ENCODE measurements at regions not wholly inside any gene's neighbourhood (a gene's known extent, or its start where the extent isn't known, plus 50 kb on each side); places are given as distances from the start of the nearest gene placed in this dataset.
A peak's percentile ranks its signal among the peaks of the same experiment; 100 is the strongest.

DNA sequence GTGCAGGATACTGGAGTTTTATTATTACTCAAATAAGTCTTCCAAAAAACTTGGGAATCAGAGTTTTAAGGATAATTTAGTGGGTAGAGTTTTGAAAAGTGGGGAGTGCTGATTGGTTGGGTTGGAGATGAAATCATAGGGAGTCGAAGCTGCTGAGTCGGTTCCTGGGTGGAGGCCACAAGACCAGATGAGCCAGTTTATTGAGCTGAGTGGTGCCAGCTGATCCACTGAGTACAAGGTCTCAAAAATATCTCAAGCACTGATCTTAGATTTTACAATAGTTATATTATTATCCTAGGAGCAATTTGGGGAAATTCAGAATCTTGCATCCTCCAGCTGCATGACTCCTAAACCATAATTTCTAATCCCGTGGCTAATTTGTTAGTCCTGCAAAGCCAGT, 804.9 kb upstream of the SEMA6A start (continued):
- TF ChIP-seq ZNF462 (CRISPR knock-in tag; IDR thresholded peaks at IDR 0.05) (no peak), EZH2phosphoT487 (IDR thresholded peaks at IDR 0.05; ENCODE audit: unreplicated experiment) (no peak), POLR2AphosphoS5 (IDR thresholded peaks at IDR 0.05; ENCODE audit: low read depth) (no peak), ETS1 (IDR thresholded peaks at IDR 0.05) (no peak)

DNA sequence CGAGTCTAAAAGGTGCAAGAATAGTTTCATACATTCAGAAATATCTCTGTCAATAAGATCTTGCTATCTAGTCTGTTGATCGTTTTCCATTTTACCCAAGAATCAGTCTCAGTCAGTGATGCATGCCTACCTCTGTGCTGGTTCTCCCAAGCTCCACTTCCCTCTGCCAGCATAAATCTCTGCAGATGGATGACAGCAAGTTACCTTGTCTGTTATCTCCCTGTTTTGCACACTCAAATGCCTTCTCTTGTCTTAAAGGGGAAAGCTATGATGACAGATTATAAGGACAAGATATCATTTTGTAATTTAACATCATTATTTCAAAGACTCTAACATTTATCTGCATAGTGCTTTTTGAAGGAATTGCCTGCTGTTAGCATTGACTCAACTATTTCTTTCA, 802.1 kb upstream of the SEMA6A start:
- no peaks in the 10 kb centered on the region for H3K36me3 ChIP-seq (ENCODE audit: insufficient read depth)
- H2AFZ ChIP-seq: peak overlapping the region; percentile 12; the same call in 1 of the 2 replicates
- no peak for DNase-seq (ENCODE audit: low spot score)
- Mint-ChIP-seq H3K27me3 (ENCODE audit: insufficient read depth, low read depth, poor library complexity) (peaks cover 1% of the 10 kb centered on the region), H3K27ac (no peak overlapping the region), H3K9me3 (no peaks in the 10 kb centered on the region; the same call in 2 of the 3 replicates), H3K4me1 (0 out of 3 replicates have a peak, but pooled peaks cover 3% of the 10 kb centered on the region), H3K4me3 (no peak overlapping the region), H3K36me3 (ENCODE audit: low read depth) (no peaks in the 10 kb centered on the region)
- H3K4me3 ChIP-seq: no peak overlapping the region
- H3K27me3 ChIP-seq (ENCODE audit: insufficient read depth): no peaks in the 10 kb centered on the region
- H3K4me2 ChIP-seq: no peak overlapping the region
- no peak for ATAC-seq
- no peaks in the 10 kb centered on the region for H3F3A ChIP-seq (replicated peaks; ENCODE audit: low read depth)
- H4K20me1 ChIP-seq (replicated peaks; ENCODE audit: insufficient read depth): no peaks in the 10 kb centered on the region
- TF ChIP-seq EZH2 (IDR thresholded peaks at IDR 0.05; ENCODE audit: low read depth, unreplicated experiment): no peak
- TF ChIP-seq ZNF114 (CRISPR knock-in tag; IDR thresholded peaks at IDR 0.05): no peak
- no peak for TF ChIP-seq ZNF331 (CRISPR knock-in tag; IDR thresholded peaks at IDR 0.05; ENCODE audit: low read depth)
- TF ChIP-seq POLR2AphosphoS5 (IDR thresholded peaks at IDR 0.05; ENCODE audit: low read depth): no peak
- TF ChIP-seq NANOG (IDR thresholded peaks at IDR 0.05; ENCODE audit: borderline replicate concordance): no peak
- TF ChIP-seq STAT1 (IDR thresholded peaks at IDR 0.05; ENCODE audit: unreplicated experiment): no peak
- H3K4me1 ChIP-seq (ENCODE audit: insufficient read depth): no peaks in the 10 kb centered on the region
- no peaks in the 10 kb centered on the region for H3K79me2 ChIP-seq (replicated peaks; ENCODE audit: insufficient read depth)
- no peak overlapping the region for H3K27ac ChIP-seq (ENCODE audit: low read depth)
- no peaks in the 10 kb centered on the region for H3K9me2 ChIP-seq (ENCODE audit: insufficient read depth)

Measured in GM23338 (cell line).